ENCODE measurements at regions not wholly inside any gene's neighbourhood (a gene's known extent, or its start where the extent isn't known, plus 50 kb on each side); places are given as distances from the start of the nearest gene placed in this dataset.

DNA sequence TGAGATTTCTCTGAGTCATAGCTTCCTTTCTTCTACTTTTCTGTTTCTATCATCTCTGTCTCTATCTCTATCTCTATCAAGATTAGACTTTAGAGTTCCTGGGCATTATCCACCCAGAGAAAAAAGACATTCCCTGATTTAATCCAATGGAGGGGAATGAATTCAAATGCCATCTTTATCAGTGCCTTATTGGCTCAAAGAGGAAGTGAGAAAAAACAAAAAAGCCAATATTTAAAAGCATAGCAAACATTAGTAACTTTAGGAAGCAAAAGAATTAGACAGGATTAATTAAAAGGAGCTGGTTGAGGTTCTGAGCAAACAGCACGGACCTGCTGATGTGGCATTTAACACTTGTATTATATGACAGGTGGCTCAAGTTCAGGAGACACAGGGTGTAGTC, 736.5 kb downstream of the REEP3 start:
- TF ChIP-seq, protein P1, sequence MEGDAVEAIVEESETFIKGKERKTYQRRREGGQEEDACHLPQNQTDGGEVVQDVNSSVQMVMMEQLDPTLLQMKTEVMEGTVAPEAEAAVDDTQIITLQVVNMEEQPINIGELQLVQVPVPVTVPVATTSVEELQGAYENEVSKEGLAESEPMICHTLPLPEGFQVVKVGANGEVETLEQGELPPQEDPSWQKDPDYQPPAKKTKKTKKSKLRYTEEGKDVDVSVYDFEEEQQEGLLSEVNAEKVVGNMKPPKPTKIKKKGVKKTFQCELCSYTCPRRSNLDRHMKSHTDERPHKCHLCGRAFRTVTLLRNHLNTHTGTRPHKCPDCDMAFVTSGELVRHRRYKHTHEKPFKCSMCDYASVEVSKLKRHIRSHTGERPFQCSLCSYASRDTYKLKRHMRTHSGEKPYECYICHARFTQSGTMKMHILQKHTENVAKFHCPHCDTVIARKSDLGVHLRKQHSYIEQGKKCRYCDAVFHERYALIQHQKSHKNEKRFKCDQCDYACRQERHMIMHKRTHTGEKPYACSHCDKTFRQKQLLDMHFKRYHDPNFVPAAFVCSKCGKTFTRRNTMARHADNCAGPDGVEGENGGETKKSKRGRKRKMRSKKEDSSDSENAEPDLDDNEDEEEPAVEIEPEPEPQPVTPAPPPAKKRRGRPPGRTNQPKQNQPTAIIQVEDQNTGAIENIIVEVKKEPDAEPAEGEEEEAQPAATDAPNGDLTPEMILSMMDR (IDR thresholded peaks at IDR 0.05; ENCODE audit: unreplicated experiment): no peak
- H3K4me3 Mint-ChIP-seq (ENCODE audit: low read depth, unreplicated experiment): no peak overlapping the region
- H3K27me3 Mint-ChIP-seq (ENCODE audit: unreplicated experiment): no peaks in the 10 kb centered on the region
- no peak overlapping the region for H3K27ac Mint-ChIP-seq (ENCODE audit: unreplicated experiment)
- intact Hi-C loops (cut with micrococcal nuclease; ENCODE audit: unreplicated experiment): loop anchor here (10.0 kb wide), 1 partner anchor 213 kb away; no protein-coding TSS in a partner anchor
- CTCF ChIA-PET: no interaction called here
- no peak for DNase-seq
- no peaks in the 10 kb centered on the region for H3K9me3 Mint-ChIP-seq (ENCODE audit: low read depth, unreplicated experiment)
- no TSS peak for BruUV-seq (replicated peaks)
- no peaks in the 10 kb centered on the region for H3K36me3 Mint-ChIP-seq (ENCODE audit: insufficient read depth, unreplicated experiment)
- H3K4me1 Mint-ChIP-seq (ENCODE audit: low read depth, unreplicated experiment): no peaks in the 10 kb centered on the region

DNA sequence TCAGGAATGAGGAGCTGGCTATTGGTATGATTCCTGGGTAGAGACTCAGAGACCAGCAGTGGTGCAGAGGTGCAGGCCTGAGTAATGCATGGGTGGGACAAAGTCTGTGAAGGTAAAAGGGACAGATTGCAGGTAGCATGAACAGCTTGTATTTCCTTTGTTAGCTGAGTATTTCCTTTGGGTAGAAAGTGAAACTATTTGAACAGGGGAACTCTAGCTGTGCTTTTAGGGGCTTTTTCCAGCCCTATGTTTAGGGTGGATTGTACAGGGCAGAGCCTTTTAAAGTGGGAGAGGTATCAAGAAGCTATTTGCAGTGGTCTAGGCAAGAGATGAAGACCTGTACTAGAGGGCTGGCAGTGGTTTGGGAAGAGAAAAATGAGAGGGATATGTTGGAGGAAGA, 739.9 kb downstream of the REEP3 start:
- DNase-seq: no peak
- Mint-ChIP-seq H3K36me3 (ENCODE audit: insufficient read depth, unreplicated experiment) (no peaks in the 10 kb centered on the region), H3K27me3 (ENCODE audit: unreplicated experiment) (no peaks in the 10 kb centered on the region), H3K27ac (ENCODE audit: unreplicated experiment) (no peak overlapping the region), H3K4me3 (ENCODE audit: low read depth, unreplicated experiment) (no peak overlapping the region), H3K9me3 (ENCODE audit: low read depth, unreplicated experiment) (no peaks in the 10 kb centered on the region), H3K4me1 (ENCODE audit: low read depth, unreplicated experiment) (no peaks in the 10 kb centered on the region)
- TF ChIP-seq, protein P1 (IDR thresholded peaks at IDR 0.05; ENCODE audit: unreplicated experiment): no peak
- CTCF ChIA-PET: interaction anchor here (0.8 kb wide), 1 partner anchor 86 kb away, joined by 3 read pairs; no protein-coding TSS in a partner anchor
- no TSS peak for BruUV-seq (replicated peaks)
- intact Hi-C loops (cut with micrococcal nuclease; ENCODE audit: unreplicated experiment): no loop called here

DNA sequence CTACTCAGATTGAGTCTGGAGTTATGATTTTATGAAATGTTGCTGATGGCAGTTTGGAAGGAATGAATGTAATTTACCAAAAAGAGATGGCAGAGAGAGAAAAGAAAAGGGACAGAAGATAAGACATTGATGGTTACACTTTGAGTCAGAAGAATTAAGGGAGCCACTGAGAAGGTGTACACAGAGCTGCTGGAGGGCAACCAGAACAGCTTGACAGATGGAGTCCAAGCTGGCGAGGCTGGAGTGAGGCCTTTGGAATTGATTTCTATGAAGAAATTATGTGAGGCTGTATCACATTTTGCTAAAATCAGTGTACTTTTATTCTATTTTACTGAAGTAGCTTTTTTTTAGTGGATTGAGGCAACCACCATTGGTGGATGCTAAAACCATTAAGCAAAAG, 740.5 kb downstream of the REEP3 start:
- no peaks in the 10 kb centered on the region for H3K9me3 Mint-ChIP-seq (ENCODE audit: low read depth, unreplicated experiment)
- no peaks in the 10 kb centered on the region for H3K27me3 Mint-ChIP-seq (ENCODE audit: unreplicated experiment)
- H3K36me3 Mint-ChIP-seq (ENCODE audit: insufficient read depth, unreplicated experiment): no peaks in the 10 kb centered on the region
- no peak overlapping the region for H3K27ac Mint-ChIP-seq (ENCODE audit: unreplicated experiment)
- CTCF ChIA-PET: interaction anchor here (0.8 kb wide), 1 partner anchor 86 kb away, joined by 3 read pairs; no protein-coding TSS in a partner anchor
- BruUV-seq (replicated peaks): no TSS peak
- intact Hi-C loops (cut with micrococcal nuclease; ENCODE audit: unreplicated experiment): no loop called here
- TF ChIP-seq, protein P1 (IDR thresholded peaks at IDR 0.05; ENCODE audit: unreplicated experiment): no peak
- H3K4me3 Mint-ChIP-seq (ENCODE audit: low read depth, unreplicated experiment): no peak overlapping the region
- no peaks in the 10 kb centered on the region for H3K4me1 Mint-ChIP-seq (ENCODE audit: low read depth, unreplicated experiment)
- DNase-seq: no peak

DNA sequence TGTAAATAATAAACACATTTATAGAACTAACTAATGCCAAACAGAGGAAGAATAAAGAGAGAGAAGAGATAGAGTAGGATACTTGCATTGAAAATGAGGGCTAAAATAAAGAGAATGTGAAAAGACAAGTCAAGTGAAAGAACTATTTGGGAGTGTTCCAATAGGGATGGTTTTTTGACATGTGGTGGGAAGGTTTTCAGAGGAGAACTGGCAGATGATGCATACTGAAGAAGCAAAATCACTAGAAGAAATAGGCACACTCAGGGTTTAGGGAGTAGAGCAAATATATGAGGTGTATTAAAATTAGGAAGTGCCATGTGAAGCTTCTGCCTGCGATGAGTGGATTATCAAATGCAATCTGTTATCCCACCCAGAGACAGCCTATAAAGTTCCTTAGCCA, 744.8 kb downstream of the REEP3 start:
- no peak for DNase-seq
- TF ChIP-seq, protein P1 (IDR thresholded peaks at IDR 0.05; ENCODE audit: unreplicated experiment): no peak
- no peaks in the 10 kb centered on the region for H3K27me3 Mint-ChIP-seq (ENCODE audit: unreplicated experiment)
- H3K27ac Mint-ChIP-seq (ENCODE audit: unreplicated experiment): no peak overlapping the region
- H3K4me3 Mint-ChIP-seq (ENCODE audit: low read depth, unreplicated experiment): no peak overlapping the region
- intact Hi-C loops (cut with micrococcal nuclease; ENCODE audit: unreplicated experiment): no loop called here
- H3K36me3 Mint-ChIP-seq (ENCODE audit: insufficient read depth, unreplicated experiment): no peaks in the 10 kb centered on the region
- CTCF ChIA-PET: interaction anchor here (1.1 kb wide), 1 partner anchor 46 kb away, joined by 3 read pairs; no protein-coding TSS in a partner anchor
- no peaks in the 10 kb centered on the region for H3K4me1 Mint-ChIP-seq (ENCODE audit: low read depth, unreplicated experiment)
- BruUV-seq (replicated peaks): no TSS peak
- no peaks in the 10 kb centered on the region for H3K9me3 Mint-ChIP-seq (ENCODE audit: low read depth, unreplicated experiment)
